ENCODE measurements at regions not wholly inside any gene's neighbourhood (a gene's known extent, or its start where the extent isn't known, plus 50 kb on each side); places are given as distances from the start of the nearest gene placed in this dataset.

GRCh38 chr3:193874997-193875593 is 260.9 kb upstream of the HES1 start:
- Histone ChIP-seq H3K14ac (ENCODE audit: insufficient read depth, low read length) (no peak overlapping the region), H3K4me2 (ENCODE audit: insufficient read depth, insufficient read length, low read length) (no peak overlapping the region), H4K8ac (replicated peaks; ENCODE audit: insufficient read length, low read depth, low read length) (no peak overlapping the region), H2BK5ac (ENCODE audit: insufficient read length, low read length) (no peak overlapping the region), H3K23ac (ENCODE audit: insufficient read length, low read depth, low read length) (no peak overlapping the region), H3K79me1 (ENCODE audit: insufficient read depth, low read depth, low read length, poor library complexity, severe bottlenecking) (no peaks in the 10 kb centered on the region), H2BK15ac (ENCODE audit: low read depth, low read length) (no peak overlapping the region), H3K23me2 (ENCODE audit: insufficient read length, low read depth, low read length, poor library complexity, severe bottlenecking) (no peaks in the 10 kb centered on the region), H3K4ac (ENCODE audit: low read depth, low read length) (no peak overlapping the region), H4K20me1 (ENCODE audit: control insufficient read depth, insufficient read depth, insufficient read length) (no peaks in the 10 kb centered on the region), H2BK12ac (ENCODE audit: insufficient read length, low read depth, low read length) (no peak overlapping the region), H2BK20ac (ENCODE audit: low read depth, low read length, poor library complexity, severe bottlenecking) (no peak overlapping the region), H4K5ac (ENCODE audit: insufficient read length, low read depth, low read length) (no peak overlapping the region), H3K9ac (ENCODE audit: extremely low read depth, insufficient read length, low read length) (no peak overlapping the region), H3K56ac (ENCODE audit: insufficient read length, low read depth, low read length) (no peak overlapping the region), H2AK5ac (ENCODE audit: insufficient read length, low read length) (no peak overlapping the region), H4K91ac (ENCODE audit: insufficient read length, low read depth, low read length) (no peak overlapping the region), H2AFZ (ENCODE audit: low read length) (no peak overlapping the region), H3K18ac (ENCODE audit: insufficient read length, low read depth, low read length) (no peak overlapping the region), H3K27me3 (ENCODE audit: insufficient read depth, low read length) (no peaks in the 10 kb centered on the region; the same call in 1 of the 2 replicates), H3K79me2 (ENCODE audit: insufficient read depth, low read length) (no peaks in the 10 kb centered on the region), H3K27ac (ENCODE audit: insufficient read length, low read depth, low read length) (no peak overlapping the region), H3T11ph (ENCODE audit: low read length) (no peak overlapping the region), H3K9me3 (ENCODE audit: control insufficient read depth, low read depth, low read length) (no peaks in the 10 kb centered on the region), H3K4me1 (ENCODE audit: insufficient read depth, low read length) (no peaks in the 10 kb centered on the region; the same call in 1 of the 2 replicates), H2BK120ac (ENCODE audit: low read depth, low read length, poor library complexity, severe bottlenecking) (no peak overlapping the region)
- peaks cover 45 to 69% of the 10 kb centered on the region in 2 experiments for H3K4me1 Mint-ChIP-seq
- peaks cover 31% of the 10 kb centered on the region for H3K27me3 Mint-ChIP-seq (ENCODE audit: low read depth)
- DNase-seq = no peak
- TF ChIP-seq, protein P1, sequence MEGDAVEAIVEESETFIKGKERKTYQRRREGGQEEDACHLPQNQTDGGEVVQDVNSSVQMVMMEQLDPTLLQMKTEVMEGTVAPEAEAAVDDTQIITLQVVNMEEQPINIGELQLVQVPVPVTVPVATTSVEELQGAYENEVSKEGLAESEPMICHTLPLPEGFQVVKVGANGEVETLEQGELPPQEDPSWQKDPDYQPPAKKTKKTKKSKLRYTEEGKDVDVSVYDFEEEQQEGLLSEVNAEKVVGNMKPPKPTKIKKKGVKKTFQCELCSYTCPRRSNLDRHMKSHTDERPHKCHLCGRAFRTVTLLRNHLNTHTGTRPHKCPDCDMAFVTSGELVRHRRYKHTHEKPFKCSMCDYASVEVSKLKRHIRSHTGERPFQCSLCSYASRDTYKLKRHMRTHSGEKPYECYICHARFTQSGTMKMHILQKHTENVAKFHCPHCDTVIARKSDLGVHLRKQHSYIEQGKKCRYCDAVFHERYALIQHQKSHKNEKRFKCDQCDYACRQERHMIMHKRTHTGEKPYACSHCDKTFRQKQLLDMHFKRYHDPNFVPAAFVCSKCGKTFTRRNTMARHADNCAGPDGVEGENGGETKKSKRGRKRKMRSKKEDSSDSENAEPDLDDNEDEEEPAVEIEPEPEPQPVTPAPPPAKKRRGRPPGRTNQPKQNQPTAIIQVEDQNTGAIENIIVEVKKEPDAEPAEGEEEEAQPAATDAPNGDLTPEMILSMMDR (conservative IDR thresholded peaks at IDR 0.05) = no peak
- H3K27ac Mint-ChIP-seq = no peak overlapping the region; a peak in 1 of 7 replicates
- no peaks in the 10 kb centered on the region for H3K36me3 Mint-ChIP-seq (ENCODE audit: insufficient read depth in 1 of 3, low read depth in 3 of 3)
- no CpG with 5 or more reads among the region's 5 CpGs for WGBS (ENCODE audit: extremely low coverage, insufficient read length, low lambda C conversion rate)
- H3K9me3 Mint-ChIP-seq = no peaks in the 10 kb centered on the region; a peak in 1 of 5 replicates
- no peak overlapping the region for H3K4me3 Mint-ChIP-seq

Data from H9 (cell line).